ENCODE measurements at regions not wholly inside any gene's neighbourhood (a gene's known extent, or its start where the extent isn't known, plus 50 kb on each side); places are given as distances from the start of the nearest gene placed in this dataset.

DNA sequence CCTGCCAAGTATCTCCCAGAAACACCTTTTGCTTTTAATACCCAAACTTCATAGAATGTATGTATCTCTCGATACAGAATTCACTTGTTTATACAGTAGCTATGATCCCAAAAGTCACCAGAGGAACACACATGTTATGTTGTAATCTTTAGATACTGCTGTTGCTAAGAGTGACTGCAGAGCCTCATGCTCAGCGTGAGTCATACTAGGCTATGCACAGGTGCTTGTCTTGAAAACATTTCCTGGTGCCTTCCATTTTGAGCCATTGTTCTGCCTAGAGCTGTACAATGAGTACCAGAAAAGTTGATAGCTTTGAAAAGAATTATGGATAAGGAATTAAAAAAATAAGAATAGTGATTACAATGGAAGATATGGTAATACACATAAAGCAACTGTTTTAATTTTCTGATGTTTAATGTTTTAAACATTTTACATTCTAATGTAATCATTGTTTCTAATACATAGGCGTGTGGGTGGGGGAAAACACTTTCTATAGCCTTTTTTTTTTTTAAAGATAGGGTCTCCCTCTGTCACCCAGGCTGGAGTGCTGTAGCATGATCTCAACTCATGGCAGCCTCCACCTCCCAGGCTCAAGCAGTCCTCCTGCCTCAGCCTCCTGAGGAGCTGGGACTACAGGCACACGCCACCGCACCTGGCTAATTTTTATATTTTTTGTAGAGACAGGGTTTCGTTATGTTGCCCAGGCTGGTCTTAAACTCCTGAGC, 79.4 kb downstream of the CD24 start:
- no peak overlapping the region for H3K4me2 ChIP-seq (ENCODE audit: insufficient read depth, low read length)
- peaks cover 0 to 17% of the 10 kb centered on the region in 2 experiments; a peak in 4 of 5 replicates for H3K4me1 ChIP-seq (replicated peaks in 1 of 2; ENCODE audit: control insufficient read depth in 2 of 2, insufficient read depth in 2 of 2, low read length in 2 of 2)
- no peaks in the 10 kb centered on the region for H3K27me3 ChIP-seq (ENCODE audit: control insufficient read depth in 2 of 2, insufficient read depth in 2 of 2, low read length in 2 of 2)
- no peaks in the 10 kb centered on the region for H3K79me2 ChIP-seq (ENCODE audit: control insufficient read depth, insufficient read depth, low read length)
- 71% methylated on average over 6 of the region's 6 CpGs for WGBS (ENCODE audit: insufficient coverage, low coverage, missing lambda C conversion rate)
- peak overlapping the region; percentile 54 for H2AFZ ChIP-seq (ENCODE audit: low read depth, low read length)
- H3K36me3 ChIP-seq (ENCODE audit: control insufficient read depth, insufficient read depth, low read length) = no peaks in the 10 kb centered on the region
- no peak overlapping the region for H3K27ac ChIP-seq (ENCODE audit: extremely low read depth, low read depth, low read length)
- in situ Hi-C loops (cut with MboI) = no loop called here
- BruUV-seq (replicated peaks) = no TSS peak
- no peak overlapping the region for H3K9ac ChIP-seq (ENCODE audit: insufficient read depth in 1 of 2, low read depth in 2 of 2, low read length in 2 of 2)
- no peak for FAIRE-seq
- ATAC-seq = peak; percentile 81
- H4K20me1 ChIP-seq (replicated peaks; ENCODE audit: control insufficient read depth, insufficient read depth, low read length) = no peaks in the 10 kb centered on the region
- ChIA-PET CTCF (ENCODE audit: low intra/inter-chr PET ratio) (no interaction called here), POLR2A (no interaction called here)
- intact Hi-C loops (cut with micrococcal nuclease) = no loop called here
- H3K9me1 ChIP-seq (ENCODE audit: control insufficient read depth, insufficient read depth, low read length) = no peaks in the 10 kb centered on the region
- DNase-seq (ENCODE audit: extremely low read depth in 1 of 4, low spot score in 3 of 4) = peak; percentile 30 to 64 (median 36)
- H3K4me3 ChIP-seq = no peak overlapping the region
- H3K9me3 ChIP-seq (replicated peaks; ENCODE audit: control insufficient read depth, insufficient read depth, low read depth, low read length) = no peaks in the 10 kb centered on the region
- TF ChIP-seq ZKSCAN1 (IDR thresholded peaks at IDR 0.05; ENCODE audit: low read depth, low read length) = no peak
- no peak for TF ChIP-seq SRSF1 (IDR thresholded peaks at IDR 0.05; ENCODE audit: low read depth, low read length)
- peak; percentile 88 for TF ChIP-seq RFX1 (IDR thresholded peaks at IDR 0.05)
- TF ChIP-seq HLTF (IDR thresholded peaks at IDR 0.05) = no peak
- TF ChIP-seq, protein P1, sequence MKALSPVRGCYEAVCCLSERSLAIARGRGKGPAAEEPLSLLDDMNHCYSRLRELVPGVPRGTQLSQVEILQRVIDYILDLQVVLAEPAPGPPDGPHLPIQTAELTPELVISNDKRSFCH (CRISPR knock-in tag; IDR thresholded peaks at IDR 0.05) = no peak
- TF ChIP-seq, protein P1 (tag; IDR thresholded peaks at IDR 0.05) = no peak
- TF ChIP-seq FOXA3 (CRISPR knock-in tag; conservative IDR thresholded peaks at IDR 0.05 in 1 of 2, IDR thresholded peaks at IDR 0.05 in 1 of 2) = no peak
- no peak for TF ChIP-seq ZNF507 (tag; conservative IDR thresholded peaks at IDR 0.05)
- peak; percentile 75 for TF ChIP-seq ZEB2 (IDR thresholded peaks at IDR 0.05)
- TF ChIP-seq CBFA2T3 (IDR thresholded peaks at IDR 0.05) = peak; percentile 71
- TF ChIP-seq, protein P2, sequence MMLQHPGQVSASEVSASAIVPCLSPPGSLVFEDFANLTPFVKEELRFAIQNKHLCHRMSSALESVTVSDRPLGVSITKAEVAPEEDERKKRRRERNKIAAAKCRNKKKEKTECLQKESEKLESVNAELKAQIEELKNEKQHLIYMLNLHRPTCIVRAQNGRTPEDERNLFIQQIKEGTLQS (IDR thresholded peaks at IDR 0.05) = peak; percentile 95
- TF ChIP-seq, protein P2 (CRISPR knock-in tag; conservative IDR thresholded peaks at IDR 0.05) = peak; percentile 90
- TF ChIP-seq PTRF (tag; IDR thresholded peaks at IDR 0.05) = no peak
- peak in 1 of 2 experiments; percentile 45; a peak in 1 of 4 replicates for TF ChIP-seq RCOR1 (IDR thresholded peaks at IDR 0.05; ENCODE audit: borderline replicate concordance in 1 of 2, low read depth in 2 of 2, low read length in 2 of 2)
- TF ChIP-seq HMGN3 (IDR thresholded peaks at IDR 0.05; ENCODE audit: borderline replicate concordance, extremely low read depth, insufficient read length, low read depth, low read length) = no peak
- TF ChIP-seq EP400 (IDR thresholded peaks at IDR 0.05) = 0 out of 2 replicates have a peak, but pooled peaks have one; percentile 12
- TF ChIP-seq SIN3B (IDR thresholded peaks at IDR 0.05; ENCODE audit: low read depth) = no peak
- TF ChIP-seq ARNT (IDR thresholded peaks at IDR 0.05) = no peak
- no peak for TF ChIP-seq EZH2 (IDR thresholded peaks at IDR 0.05; ENCODE audit: borderline replicate concordance, low read depth, low read length)
- TF ChIP-seq, protein P3, sequence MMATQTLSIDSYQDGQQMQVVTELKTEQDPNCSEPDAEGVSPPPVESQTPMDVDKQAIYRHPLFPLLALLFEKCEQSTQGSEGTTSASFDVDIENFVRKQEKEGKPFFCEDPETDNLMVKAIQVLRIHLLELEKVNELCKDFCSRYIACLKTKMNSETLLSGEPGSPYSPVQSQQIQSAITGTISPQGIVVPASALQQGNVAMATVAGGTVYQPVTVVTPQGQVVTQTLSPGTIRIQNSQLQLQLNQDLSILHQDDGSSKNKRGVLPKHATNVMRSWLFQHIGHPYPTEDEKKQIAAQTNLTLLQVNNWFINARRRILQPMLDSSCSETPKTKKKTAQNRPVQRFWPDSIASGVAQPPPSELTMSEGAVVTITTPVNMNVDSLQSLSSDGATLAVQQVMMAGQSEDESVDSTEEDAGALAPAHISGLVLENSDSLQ (IDR thresholded peaks at IDR 0.05) = peak; percentile 35; the same call in 1 of the 2 replicates
- TF ChIP-seq ZBTB8A (IDR thresholded peaks at IDR 0.05; ENCODE audit: partially characterized antibody) = no peak
- TF ChIP-seq GATA2 (CRISPR knock-in tag; IDR thresholded peaks at IDR 0.05) = no peak
- TF ChIP-seq MTA1 (IDR thresholded peaks at IDR 0.05; ENCODE audit: borderline replicate concordance) = no peak

Data from K562 (cell line).